Mesothelial cell of epicardium (in vitro differentiated cells): ENCODE measurements at regions not wholly inside any gene's neighbourhood (a gene's known extent, or its start where the extent isn't known, plus 50 kb on each side); places are given as distances from the start of the nearest gene placed in this dataset.

ENCODE experiments used
- DNase-seq, 2 experiments: peaks; one replicate each; pipeline ENCODE4 v3.0.0; 2021; ENCODE audit warnings: low spot score in 2 of 2; ENCODE audit not compliant: unreplicated experiment in 2 of 2
- H3K27ac Mint-ChIP-seq: 2 replicates; pipeline ENCODE4 v1.8.0; 2021; ENCODE audit warnings: mixed read lengths
- H3K27me3 Mint-ChIP-seq: 2 replicates; pipeline ENCODE4 v1.8.0; 2021; ENCODE audit warnings: low read depth, mixed read lengths
- H3K36me3 Mint-ChIP-seq: 2 replicates; pipeline ENCODE4 v1.8.0; 2021; ENCODE audit warnings: mixed read lengths
- H3K4me1 Mint-ChIP-seq: 2 replicates; pipeline ENCODE4 v1.8.0; 2021; ENCODE audit warnings: mixed read lengths
- H3K4me3 Mint-ChIP-seq: 2 replicates; pipeline ENCODE4 v1.8.0; 2021; ENCODE audit warnings: mild to moderate bottlenecking, moderate library complexity, mixed read lengths
- H3K9me3 Mint-ChIP-seq: 2 replicates; pipeline ENCODE4 v1.8.0; 2021; ENCODE audit warnings: mixed read lengths
- CTCF ChIP-seq: fragments of 200-600 bp; sonication (generic); IDR thresholded peaks from one replicate; pipeline ENCODE4 v1.5.0; 2021; ENCODE audit warnings: antibody characterized with exemption; ENCODE audit not compliant: unreplicated experiment

DNA sequence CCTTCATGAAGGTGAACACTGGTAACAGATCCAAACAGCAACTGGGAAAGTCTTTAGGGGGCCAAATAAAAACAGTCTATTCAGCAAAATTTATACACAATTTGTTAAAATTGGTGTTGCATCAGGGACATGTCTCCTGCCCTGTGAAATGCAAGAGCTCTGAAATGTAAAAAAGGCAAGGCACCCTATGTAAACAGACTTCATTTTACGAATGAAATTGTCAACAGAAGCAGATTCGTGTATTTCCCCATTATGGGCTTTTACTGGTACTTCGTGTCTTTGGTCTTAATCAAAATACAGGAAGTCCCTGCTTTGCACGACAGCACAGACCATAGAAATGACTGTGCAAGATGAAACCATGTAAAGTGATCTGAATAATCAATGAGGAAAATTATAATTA is 127.3 kb upstream of the THBS1 start:
- TF ChIP-seq CTCF, result no peak
- Mint-ChIP-seq H3K4me1 (peaks cover 25% of the 10 kb centered on the region), H3K9me3 (no peaks in the 10 kb centered on the region), H3K4me3 (no peak overlapping the region), H3K36me3 (no peaks in the 10 kb centered on the region), H3K27me3 (no peaks in the 10 kb centered on the region), H3K27ac (no peak overlapping the region)
- no peak for DNase-seq

DNA sequence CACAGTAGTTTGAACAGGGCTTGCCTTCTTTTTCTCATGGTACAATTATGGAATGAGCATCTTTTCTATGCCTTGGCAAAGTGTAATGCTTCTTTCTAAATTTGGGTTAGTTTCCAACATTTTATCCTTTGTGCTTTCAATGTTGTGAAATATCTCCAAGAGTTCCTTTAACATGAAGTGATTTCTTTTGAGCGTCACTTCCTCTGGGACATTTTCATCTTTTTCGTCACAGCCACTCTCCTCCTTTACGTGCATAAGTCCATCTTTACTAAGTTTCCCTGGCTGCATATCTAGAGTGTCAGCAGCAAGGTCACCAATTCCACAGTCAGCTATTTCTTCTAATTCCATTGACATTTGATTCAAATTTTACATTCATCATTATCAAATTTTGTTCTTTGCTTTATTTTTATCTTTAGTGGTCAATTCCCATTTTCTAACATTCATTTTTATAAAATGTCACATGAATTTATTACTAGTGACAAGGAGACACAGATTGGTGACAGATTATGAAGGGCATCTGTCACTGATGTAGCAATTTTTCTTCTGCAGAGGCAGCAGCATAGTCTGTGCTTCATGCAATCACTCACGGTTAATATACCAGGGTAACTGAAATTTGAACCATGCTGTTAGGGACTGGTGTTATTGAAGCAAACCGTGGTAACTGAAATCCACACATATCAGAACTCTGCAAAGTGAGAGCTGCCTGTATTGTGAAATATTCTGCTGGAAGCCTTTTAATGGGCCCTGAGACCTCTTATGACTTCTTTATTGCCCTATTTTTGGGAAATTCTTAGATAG is 126.5 kb upstream of the THBS1 start:
- no peak for DNase-seq
- H3K27ac Mint-ChIP-seq, result peak overlapping the region; percentile 2
- TF ChIP-seq CTCF, result no peak
- H3K9me3 Mint-ChIP-seq, result no peaks in the 10 kb centered on the region
- H3K27me3 Mint-ChIP-seq, result no peaks in the 10 kb centered on the region
- H3K36me3 Mint-ChIP-seq, result no peaks in the 10 kb centered on the region
- H3K4me1 Mint-ChIP-seq, result peaks cover 25% of the 10 kb centered on the region
- no peak overlapping the region for H3K4me3 Mint-ChIP-seq

GRCh38 chr15:39455471-39455991 is 125.3 kb upstream of the THBS1 start:
- Mint-ChIP-seq H3K36me3 (no peaks in the 10 kb centered on the region), H3K27ac (peak overlapping the region; percentile 47), H3K27me3 (no peaks in the 10 kb centered on the region), H3K4me3 (no peak overlapping the region), H3K9me3 (no peaks in the 10 kb centered on the region), H3K4me1 (peaks cover 25% of the 10 kb centered on the region)
- no peak for DNase-seq
- no peak for TF ChIP-seq CTCF

DNA sequence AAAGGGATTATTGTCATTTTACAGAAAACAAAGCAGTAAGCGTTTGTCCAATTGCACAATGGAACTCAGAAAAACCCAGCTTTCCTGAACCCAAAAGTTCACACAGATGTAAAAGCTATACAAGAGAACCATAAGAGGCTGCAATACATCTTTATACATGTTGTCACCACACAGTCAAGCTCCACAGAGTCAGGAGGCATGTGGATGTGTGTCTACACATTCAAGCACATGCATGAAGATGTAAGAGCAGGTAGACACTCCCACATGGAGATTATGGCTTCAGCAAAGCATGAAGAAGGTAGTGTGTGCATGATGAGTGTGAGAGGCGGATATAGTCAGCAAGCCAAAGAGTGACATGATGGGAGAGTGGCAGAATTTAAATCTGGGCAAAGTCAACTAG is 124.7 kb upstream of the THBS1 start:
- Mint-ChIP-seq H3K4me1 (peaks cover 25% of the 10 kb centered on the region), H3K9me3 (no peaks in the 10 kb centered on the region), H3K4me3 (no peak overlapping the region), H3K27ac (peak overlapping the region; percentile 47), H3K36me3 (no peaks in the 10 kb centered on the region), H3K27me3 (no peaks in the 10 kb centered on the region)
- no peak for TF ChIP-seq CTCF
- DNase-seq, result no peak

DNA sequence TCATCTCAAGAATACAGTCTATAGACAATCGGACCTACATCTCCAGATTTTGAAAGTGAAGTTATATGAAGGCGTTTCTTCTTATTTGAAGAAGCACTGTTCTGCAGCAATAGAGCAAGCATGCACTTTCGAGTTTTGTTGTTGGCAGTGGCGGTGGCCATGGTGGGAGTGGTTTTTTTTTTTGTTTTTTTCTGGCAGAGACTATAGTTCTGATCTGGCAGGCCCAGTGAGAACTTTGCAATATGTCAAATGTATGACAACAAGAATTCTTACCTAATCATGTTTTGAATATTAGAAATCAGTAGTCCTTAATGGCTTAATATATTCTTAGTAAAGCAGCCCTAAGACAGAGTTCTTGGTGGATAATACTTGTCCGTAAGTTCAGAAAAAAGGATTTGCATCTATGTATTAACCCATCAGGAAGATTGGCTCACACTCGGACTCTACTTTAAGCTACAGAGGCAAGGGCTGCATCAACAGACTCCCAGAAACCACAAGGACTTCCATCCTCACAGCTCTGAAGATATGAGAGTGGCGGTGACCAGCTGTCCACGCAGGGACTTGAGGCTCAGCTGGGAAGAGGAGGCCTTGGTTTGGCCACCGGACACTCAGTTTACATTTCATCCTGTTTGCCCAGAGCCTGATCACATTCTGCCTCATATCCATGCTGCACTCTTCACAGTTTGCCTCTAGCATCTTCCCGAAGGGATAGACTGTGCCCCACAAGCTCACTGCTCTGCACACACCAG is 124.1 kb upstream of the THBS1 start:
- Mint-ChIP-seq H3K4me3 (no peak overlapping the region), H3K36me3 (no peaks in the 10 kb centered on the region), H3K27ac (no peak overlapping the region), H3K27me3 (no peaks in the 10 kb centered on the region), H3K4me1 (peaks cover 20% of the 10 kb centered on the region), H3K9me3 (no peaks in the 10 kb centered on the region)
- no peak for TF ChIP-seq CTCF
- no peak for DNase-seq
